ENCODE measurements at regions not wholly inside any gene's neighbourhood (a gene's known extent, or its start where the extent isn't known, plus 50 kb on each side); places are given as distances from the start of the nearest gene placed in this dataset.

GRCh38 chr13:32828711-32829110 is 187.5 kb upstream of the KL start:
- Histone ChIP-seq H3K27me3 (ENCODE audit: control insufficient read depth in 1 of 2, insufficient read depth in 2 of 2, low read length in 2 of 2) (no peaks in the 10 kb centered on the region), H3K36me3 (ENCODE audit: control insufficient read depth in 2 of 2, insufficient read depth in 2 of 2, low read length in 2 of 2) (no peaks in the 10 kb centered on the region), H3K4me1 (ENCODE audit: control insufficient read depth, insufficient read depth, low read length) (peaks cover 8% of the 10 kb centered on the region)

GRCh38 chr13:32829269-32829668 is 187.0 kb upstream of the KL start:
- no peaks in the 10 kb centered on the region for H3K27me3 ChIP-seq (ENCODE audit: control insufficient read depth in 1 of 2, insufficient read depth in 2 of 2, low read length in 2 of 2)

More at GRCh38 chr13:32828711-32829110, 187.5 kb upstream of the KL start:
- Histone ChIP-seq H3K9me3 (ENCODE audit: control insufficient read depth in 2 of 2, low read length in 2 of 2) (no peaks in the 10 kb centered on the region), H3K4me3 (ENCODE audit: low read length in 2 of 2) (no peak overlapping the region), H3K9ac (ENCODE audit: low read length in 2 of 2) (no peak overlapping the region), H3K27ac (ENCODE audit: low read length) (no peak overlapping the region)

GRCh38 chr13:32829676-32830335 is 186.4 kb upstream of the KL start:
- Histone ChIP-seq H3K9me3 (ENCODE audit: control insufficient read depth in 2 of 2, low read length in 2 of 2) (no peaks in the 10 kb centered on the region), H3K27me3 (ENCODE audit: control insufficient read depth in 1 of 2, insufficient read depth in 2 of 2, low read length in 2 of 2) (no peaks in the 10 kb centered on the region), H3K9ac (ENCODE audit: low read length in 2 of 2) (no peak overlapping the region), H3K4me1 (ENCODE audit: control insufficient read depth, insufficient read depth, low read length) (peaks cover under 1% of the 10 kb centered on the region), H3K36me3 (ENCODE audit: control insufficient read depth in 2 of 2, insufficient read depth in 2 of 2, low read length in 2 of 2) (no peaks in the 10 kb centered on the region), H3K27ac (ENCODE audit: low read length) (no peak overlapping the region), H3K4me3 (ENCODE audit: low read length in 2 of 2) (no peak overlapping the region)

More at GRCh38 chr13:32829269-32829668, 187.0 kb upstream of the KL start:
- Histone ChIP-seq H3K9ac (ENCODE audit: low read length in 2 of 2) (no peak overlapping the region), H3K36me3 (ENCODE audit: control insufficient read depth in 2 of 2, insufficient read depth in 2 of 2, low read length in 2 of 2) (no peaks in the 10 kb centered on the region), H3K4me1 (ENCODE audit: control insufficient read depth, insufficient read depth, low read length) (peaks cover 6% of the 10 kb centered on the region), H3K27ac (ENCODE audit: low read length) (no peak overlapping the region), H3K4me3 (ENCODE audit: low read length in 2 of 2) (no peak overlapping the region), H3K9me3 (ENCODE audit: control insufficient read depth in 2 of 2, low read length in 2 of 2) (no peaks in the 10 kb centered on the region)

- no peak overlapping the region for H3K4me3 ChIP-seq (ENCODE audit: low read length in 2 of 2)
- H3K4me1 ChIP-seq (ENCODE audit: control insufficient read depth, insufficient read depth, low read length), result no peaks in the 10 kb centered on the region
- no peak overlapping the region for H3K9ac ChIP-seq (ENCODE audit: low read length in 2 of 2)
- H3K36me3 ChIP-seq (ENCODE audit: control insufficient read depth in 2 of 2, insufficient read depth in 2 of 2, low read length in 2 of 2), result no peaks in the 10 kb centered on the region
- no peaks in the 10 kb centered on the region for H3K9me3 ChIP-seq (ENCODE audit: control insufficient read depth in 2 of 2, low read length in 2 of 2)
- no peaks in the 10 kb centered on the region for H3K27me3 ChIP-seq (ENCODE audit: control insufficient read depth in 1 of 2, insufficient read depth in 2 of 2, low read length in 2 of 2)
- H3K27ac ChIP-seq (ENCODE audit: low read length), result no peak overlapping the region
Observed at GRCh38 chr13:32830336-32831031, 185.7 kb upstream of the KL start.

GRCh38 chr13:32837307-32837972 is 178.8 kb upstream of the KL start:
- Histone ChIP-seq H3K9ac (ENCODE audit: low read length in 2 of 2) (no peak overlapping the region), H3K36me3 (ENCODE audit: control insufficient read depth in 2 of 2, insufficient read depth in 2 of 2, low read length in 2 of 2) (no peaks in the 10 kb centered on the region), H3K4me3 (ENCODE audit: low read length in 2 of 2) (no peak overlapping the region), H3K9me3 (ENCODE audit: control insufficient read depth in 2 of 2, low read length in 2 of 2) (no peaks in the 10 kb centered on the region), H3K27ac (ENCODE audit: low read length) (no peak overlapping the region), H3K4me1 (ENCODE audit: control insufficient read depth, insufficient read depth, low read length) (peaks cover 10% of the 10 kb centered on the region), H3K27me3 (ENCODE audit: control insufficient read depth in 1 of 2, insufficient read depth in 2 of 2, low read length in 2 of 2) (no peaks in the 10 kb centered on the region)

- Histone ChIP-seq H3K36me3 (ENCODE audit: control insufficient read depth in 2 of 2, insufficient read depth in 2 of 2, low read length in 2 of 2) (no peaks in the 10 kb centered on the region), H3K27ac (ENCODE audit: low read length) (peak overlapping the region; percentile 24), H3K9me3 (ENCODE audit: control insufficient read depth in 2 of 2, low read length in 2 of 2) (peaks cover 0 to 4% of the 10 kb centered on the region in 2 donors), H3K4me3 (ENCODE audit: low read length in 2 of 2) (no peak overlapping the region), H3K9ac (ENCODE audit: low read length in 2 of 2) (no peak overlapping the region), H3K27me3 (ENCODE audit: control insufficient read depth in 1 of 2, insufficient read depth in 2 of 2, low read length in 2 of 2) (no peaks in the 10 kb centered on the region), H3K4me1 (ENCODE audit: control insufficient read depth, insufficient read depth, low read length) (peaks cover 10% of the 10 kb centered on the region)
Observed at GRCh38 chr13:32837973-32838927, 178.0 kb upstream of the KL start.

- peak overlapping the region; percentile 24 for H3K27ac ChIP-seq (ENCODE audit: low read length)
Observed at GRCh38 chr13:32838945-32839344, 177.3 kb upstream of the KL start.

GRCh38 chr13:32840113-32840512 is 176.1 kb upstream of the KL start:
- H3K27me3 ChIP-seq (ENCODE audit: control insufficient read depth in 1 of 2, insufficient read depth in 2 of 2, low read length in 2 of 2), result no peaks in the 10 kb centered on the region
- H3K4me1 ChIP-seq (ENCODE audit: control insufficient read depth, insufficient read depth, low read length), result peaks cover 10% of the 10 kb centered on the region
- H3K36me3 ChIP-seq (ENCODE audit: control insufficient read depth in 2 of 2, insufficient read depth in 2 of 2, low read length in 2 of 2), result no peaks in the 10 kb centered on the region
- no peak overlapping the region for H3K9ac ChIP-seq (ENCODE audit: low read length in 2 of 2)
- no peak overlapping the region for H3K27ac ChIP-seq (ENCODE audit: low read length)
- no peak overlapping the region for H3K4me3 ChIP-seq (ENCODE audit: low read length in 2 of 2)
- peaks cover 0 to 4% of the 10 kb centered on the region in 2 donors for H3K9me3 ChIP-seq (ENCODE audit: control insufficient read depth in 2 of 2, low read length in 2 of 2)

More at GRCh38 chr13:32838945-32839344, 177.3 kb upstream of the KL start:
- Histone ChIP-seq H3K27me3 (ENCODE audit: control insufficient read depth in 1 of 2, insufficient read depth in 2 of 2, low read length in 2 of 2) (no peaks in the 10 kb centered on the region), H3K36me3 (ENCODE audit: control insufficient read depth in 2 of 2, insufficient read depth in 2 of 2, low read length in 2 of 2) (no peaks in the 10 kb centered on the region), H3K4me1 (ENCODE audit: control insufficient read depth, insufficient read depth, low read length) (peaks cover 10% of the 10 kb centered on the region), H3K9ac (ENCODE audit: low read length in 2 of 2) (no peak overlapping the region), H3K4me3 (ENCODE audit: low read length in 2 of 2) (no peak overlapping the region), H3K9me3 (ENCODE audit: control insufficient read depth in 2 of 2, low read length in 2 of 2) (peaks cover 0 to 4% of the 10 kb centered on the region in 2 donors)

GRCh38 chr13:32840989-32841713 is 175.1 kb upstream of the KL start:
- no peaks in the 10 kb centered on the region for H3K36me3 ChIP-seq (ENCODE audit: control insufficient read depth in 2 of 2, insufficient read depth in 2 of 2, low read length in 2 of 2)
- no peak overlapping the region for H3K27ac ChIP-seq (ENCODE audit: low read length)

More at GRCh38 chr13:32840989-32841713, 175.1 kb upstream of the KL start:
- no peak overlapping the region for H3K9ac ChIP-seq (ENCODE audit: low read length in 2 of 2)
- H3K27me3 ChIP-seq (ENCODE audit: control insufficient read depth in 1 of 2, insufficient read depth in 2 of 2, low read length in 2 of 2), result no peaks in the 10 kb centered on the region
- H3K9me3 ChIP-seq (ENCODE audit: control insufficient read depth in 2 of 2, low read length in 2 of 2), result peaks cover 0 to 4% of the 10 kb centered on the region in 2 donors
- H3K4me3 ChIP-seq (ENCODE audit: low read length in 2 of 2), result no peak overlapping the region
- H3K4me1 ChIP-seq (ENCODE audit: control insufficient read depth, insufficient read depth, low read length), result peaks cover 10% of the 10 kb centered on the region
